HG03558 (cell line): ENCODE measurements at regions not wholly inside any gene's neighbourhood (a gene's known extent, or its start where the extent isn't known, plus 50 kb on each side); places are given as distances from the start of the nearest gene placed in this dataset.

Experiments
- ATAC-seq: cut with Tn5 transposase; IDR thresholded peaks from one replicate; pipeline ENCODE4 v1.9.1; 2021; ENCODE audit warnings: moderate number of reproducible peaks; ENCODE audit not compliant: unreplicated experiment; ENCODE audit errors: extremely low read depth

- no peak for ATAC-seq
These were observed 243.2 kb downstream of the TRIB2 start for GRCh38 chr2:12959935-12960334.

GRCh38 chr2:12960671-12961070 lies 243.9 kb downstream of the TRIB2 start:
- ATAC-seq, result no peak

GRCh38 chr2:12964904-12965539 lies 248.3 kb downstream of the TRIB2 start:
- ATAC-seq, result no peak

- no peak for ATAC-seq
These were observed 249.0 kb downstream of the TRIB2 start for GRCh38 chr2:12965540-12966269.

- ATAC-seq, result no peak
These were observed 251.1 kb downstream of the TRIB2 start for GRCh38 chr2:12967804-12968203.

- ATAC-seq, result no peak
These were observed 251.7 kb downstream of the TRIB2 start for GRCh38 chr2:12968399-12968798.

GRCh38 chr2:12970861-12971260 lies 254.1 kb downstream of the TRIB2 start:
- no peak for ATAC-seq

GRCh38 chr2:12971581-12972365 lies 255.0 kb downstream of the TRIB2 start:
- ATAC-seq, result no peak

- no peak for ATAC-seq
These were observed 261.5 kb downstream of the TRIB2 start for GRCh38 chr2:12978066-12978835.

GRCh38 chr2:12979066-12979465 lies 262.3 kb downstream of the TRIB2 start:
- no peak for ATAC-seq

- no peak for ATAC-seq
These were observed 264.1 kb downstream of the TRIB2 start for GRCh38 chr2:12980817-12981216.

- no peak for ATAC-seq
These were observed 265.4 kb downstream of the TRIB2 start for GRCh38 chr2:12982149-12982584.

GRCh38 chr2:12987246-12987645 lies 270.5 kb downstream of the TRIB2 start:
- ATAC-seq, result no peak

- no peak for ATAC-seq
These were observed 271.5 kb downstream of the TRIB2 start for GRCh38 chr2:12988279-12988678.

GRCh38 chr2:12990523-12990922 lies 273.8 kb downstream of the TRIB2 start:
- no peak for ATAC-seq

- no peak for ATAC-seq
These were observed 281.9 kb downstream of the TRIB2 start for GRCh38 chr2:12998685-12999084.

- no peak for ATAC-seq
These were observed 284.1 kb downstream of the TRIB2 start for GRCh38 chr2:13000664-13001363.

- no peak for ATAC-seq
These were observed 284.7 kb downstream of the TRIB2 start for GRCh38 chr2:13001408-13001807.

GRCh38 chr2:13002536-13003331 lies 286.0 kb downstream of the TRIB2 start:
- ATAC-seq, result no peak
